NCI-H748 (cell line): ENCODE measurements at regions not wholly inside any gene's neighbourhood (a gene's known extent, or its start where the extent isn't known, plus 50 kb on each side); places are given as distances from the start of the nearest gene placed in this dataset.
A peak's percentile ranks its signal among the peaks of the same experiment; 100 is the strongest.
"Not testable (repeated sequence)": the region's sequence is repeated elsewhere in the genome, so short reads cannot be mapped to it uniquely, and the experiment has no call there.

ENCODE experiments used
- DNase-seq: peaks from one replicate; lab custom pipeline; 2025; ENCODE audit not compliant: unreplicated experiment; lab: John Stamatoyannopoulos, UW

DNA sequence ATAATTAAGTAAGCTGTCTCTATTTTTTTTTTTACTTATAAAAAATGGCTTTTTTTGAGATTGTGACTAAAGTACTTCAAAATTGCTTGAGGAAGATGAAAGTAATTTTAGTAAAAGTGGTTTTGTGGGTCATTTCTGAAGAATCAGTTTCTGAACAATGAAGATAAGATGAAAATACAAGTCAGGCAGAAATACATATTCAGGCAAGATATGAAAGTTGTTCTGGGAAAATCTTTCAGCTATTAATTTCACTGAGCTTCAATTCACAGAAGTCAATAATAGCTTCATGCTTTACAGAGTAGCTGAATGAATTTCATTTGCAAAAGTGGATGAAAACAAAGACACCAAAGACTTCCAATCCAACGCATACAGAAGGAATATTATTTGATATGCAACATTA lies 305.2 kb upstream of the ARSJ start:
- DNase-seq: no peak

DNA sequence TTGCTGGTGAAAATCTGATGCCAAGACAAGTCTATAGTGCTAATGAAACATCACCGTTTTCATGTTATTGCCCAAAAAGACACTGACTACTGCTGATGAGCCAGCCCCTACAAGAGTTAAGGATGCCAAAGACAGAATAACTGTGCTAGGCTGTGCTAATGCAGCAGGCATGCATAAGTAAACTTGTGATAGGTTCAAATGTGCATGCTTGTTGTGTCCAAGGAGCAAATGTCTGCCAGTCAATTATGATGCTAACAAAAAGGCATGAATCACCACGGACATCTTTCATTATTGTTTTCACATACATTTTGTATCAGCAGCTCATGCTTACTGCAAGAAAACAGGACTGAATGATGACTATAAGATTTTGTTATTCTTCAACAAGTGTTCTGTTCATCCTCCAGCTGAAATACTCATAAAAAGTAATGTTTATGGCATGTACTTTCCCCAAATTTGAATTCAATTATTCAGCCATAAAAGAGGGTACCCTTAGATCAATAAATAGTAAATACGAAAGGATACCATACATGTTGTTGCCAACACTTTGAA lies 306.9 kb upstream of the ARSJ start:
- no peak for DNase-seq

DNA sequence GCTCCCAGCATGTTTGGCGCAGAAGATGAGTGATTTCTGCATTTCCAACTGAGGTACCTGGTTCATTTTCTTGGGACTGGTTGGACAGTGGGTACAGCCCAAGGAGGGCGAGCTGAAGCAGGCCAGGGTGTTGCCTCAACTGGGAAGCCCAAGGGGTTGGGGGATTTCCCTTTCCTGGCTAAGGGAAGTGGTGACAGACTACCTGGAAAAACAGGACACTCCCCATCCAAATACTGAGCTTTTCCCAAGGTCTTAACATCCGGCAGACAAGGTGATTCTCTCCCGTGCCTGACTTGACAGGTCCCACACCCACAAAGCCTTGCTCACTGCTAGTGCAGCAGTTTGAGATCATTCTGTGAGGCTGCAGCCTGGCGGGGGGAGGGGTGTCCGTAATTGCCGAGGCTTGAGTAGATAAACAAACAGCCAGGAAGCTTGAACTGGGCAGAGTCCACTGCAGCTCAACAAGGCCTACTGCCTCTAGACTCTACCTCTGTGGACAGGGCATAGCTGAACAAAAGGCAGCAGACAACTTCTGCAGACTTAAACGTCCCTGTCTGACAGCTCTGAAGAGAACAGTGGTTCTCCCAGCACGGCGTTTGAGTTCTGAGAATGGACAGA lies 307.7 kb upstream of the ARSJ start:
- DNase-seq: peak; percentile 49

DNA sequence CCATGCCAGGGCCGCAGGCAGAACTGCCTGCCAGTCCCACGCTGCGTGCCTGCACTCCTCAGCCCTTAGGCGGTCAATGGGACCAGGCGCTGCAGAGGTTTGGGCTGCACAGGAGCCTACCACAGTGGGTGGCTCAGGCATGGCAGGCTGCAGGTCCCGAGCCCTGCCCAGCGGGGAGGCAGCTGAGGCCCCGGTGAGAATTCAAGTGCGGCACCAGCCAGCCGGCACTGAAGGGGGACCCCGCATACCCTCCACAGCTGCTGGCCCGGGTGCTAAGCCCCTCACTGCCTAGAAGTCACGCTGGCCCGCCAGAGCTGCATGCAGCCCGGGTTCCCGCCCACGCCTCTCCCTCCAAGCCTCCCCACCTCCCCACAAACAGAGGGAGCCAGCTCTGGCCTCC lies 302.5 kb upstream of the UGT8 start:
- no peak for DNase-seq

DNA sequence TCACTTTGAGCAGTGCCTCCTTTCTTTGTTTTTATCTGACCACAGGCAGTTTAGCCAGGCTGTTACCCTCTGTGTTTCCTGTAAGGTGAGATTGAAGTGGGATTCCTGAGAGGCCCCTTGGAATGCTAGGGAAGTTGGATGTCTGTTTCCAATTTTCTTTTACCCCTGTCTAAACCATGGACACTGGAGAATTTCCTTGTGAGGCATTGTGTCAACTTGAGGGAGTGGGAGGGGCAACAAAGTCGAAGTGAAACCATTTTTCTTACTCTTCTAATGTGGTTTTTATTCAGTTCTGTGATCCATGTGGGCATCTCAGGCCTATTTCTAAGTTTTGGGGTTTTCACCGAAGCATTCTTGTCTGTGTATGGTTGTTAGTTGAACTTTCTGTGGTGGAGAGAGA lies 296.1 kb upstream of the UGT8 start:
- DNase-seq: no peak

DNA sequence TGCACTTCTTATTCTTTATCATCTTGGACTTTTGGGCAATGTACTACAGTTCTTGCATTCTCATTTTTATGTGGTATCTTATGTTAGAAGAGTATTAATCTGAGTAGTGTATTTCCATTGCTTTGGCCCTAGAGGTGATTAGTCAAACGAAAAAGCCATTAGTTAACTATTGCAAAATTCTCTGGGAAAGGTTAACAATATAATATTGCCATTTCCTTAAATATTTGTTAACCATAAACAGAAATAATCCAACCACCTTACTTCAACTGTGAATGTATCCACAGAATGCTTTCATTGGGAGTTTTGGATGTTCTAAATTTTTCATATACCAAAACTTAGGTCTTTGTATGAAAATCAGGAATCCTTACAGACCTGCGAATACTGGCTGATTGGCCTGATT lies 294.6 kb upstream of the UGT8 start:
- no peak for DNase-seq

DNA sequence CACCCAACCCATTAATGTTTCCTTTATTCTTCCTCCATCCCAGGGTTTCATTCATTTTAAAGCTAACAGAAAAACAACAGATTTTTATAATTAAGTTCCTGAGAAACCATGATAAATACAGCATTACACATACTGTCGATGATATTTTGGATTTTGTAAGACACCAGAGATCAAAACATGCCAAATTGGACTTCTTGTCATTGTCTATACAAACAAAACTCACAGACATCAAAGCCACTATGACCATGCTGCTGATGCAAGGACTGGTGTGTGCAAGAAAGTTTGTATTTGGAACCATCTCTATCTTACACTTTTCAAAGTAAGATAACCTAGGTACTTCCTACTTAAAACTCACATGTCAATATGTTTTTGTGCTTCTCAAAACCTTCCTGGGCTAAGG lies 294.0 kb upstream of the UGT8 start:
- DNase-seq: no peak

DNA sequence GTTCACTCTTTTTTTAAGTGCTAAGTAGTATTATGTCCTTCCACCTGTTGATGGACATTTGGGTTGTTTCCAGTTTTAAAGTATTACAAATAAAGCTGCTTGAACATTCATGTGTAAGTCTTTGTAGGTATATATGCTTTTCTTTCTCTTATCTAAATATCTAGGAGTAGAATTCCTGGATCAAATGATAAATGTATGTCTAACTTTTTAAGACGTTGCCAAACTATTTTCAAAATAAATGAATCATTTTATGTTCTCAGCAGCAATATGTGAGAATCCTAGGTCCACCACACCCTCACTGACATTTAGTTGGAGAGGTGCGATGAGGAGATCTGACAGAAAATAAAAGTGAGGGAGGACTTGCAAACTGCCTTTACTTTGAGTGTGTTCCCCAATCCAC lies 291.7 kb upstream of the UGT8 start:
- DNase-seq: no peak

DNA sequence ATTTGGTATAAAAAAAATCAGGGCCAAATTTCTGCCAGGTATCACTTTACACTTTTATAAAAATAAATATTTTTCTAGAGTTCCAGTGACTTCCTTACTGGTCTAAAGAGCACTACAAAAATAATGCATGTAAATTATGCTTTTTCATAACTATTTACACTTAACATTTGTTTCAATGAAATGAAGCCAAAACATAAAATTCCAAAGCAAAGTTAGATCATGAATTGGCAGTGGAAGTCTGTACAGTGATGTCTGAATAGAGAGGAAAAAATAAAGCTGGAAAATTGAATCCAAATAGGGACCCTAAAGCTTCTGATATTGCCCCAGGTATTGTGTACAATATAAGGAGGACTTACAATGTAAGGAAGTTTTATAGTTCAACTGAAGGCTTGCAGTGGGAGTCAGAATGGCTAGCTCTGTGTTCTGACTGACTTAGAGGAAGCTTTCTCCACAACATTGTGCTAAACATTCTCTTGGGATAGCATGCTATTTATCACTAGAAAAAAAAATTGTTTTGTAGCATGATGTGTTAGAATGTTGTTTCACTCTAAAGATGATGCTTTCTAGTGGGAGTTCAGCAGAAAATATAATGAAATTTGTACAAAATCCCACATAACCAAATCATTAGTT lies 288.2 kb upstream of the UGT8 start:
- DNase-seq: no peak

DNA sequence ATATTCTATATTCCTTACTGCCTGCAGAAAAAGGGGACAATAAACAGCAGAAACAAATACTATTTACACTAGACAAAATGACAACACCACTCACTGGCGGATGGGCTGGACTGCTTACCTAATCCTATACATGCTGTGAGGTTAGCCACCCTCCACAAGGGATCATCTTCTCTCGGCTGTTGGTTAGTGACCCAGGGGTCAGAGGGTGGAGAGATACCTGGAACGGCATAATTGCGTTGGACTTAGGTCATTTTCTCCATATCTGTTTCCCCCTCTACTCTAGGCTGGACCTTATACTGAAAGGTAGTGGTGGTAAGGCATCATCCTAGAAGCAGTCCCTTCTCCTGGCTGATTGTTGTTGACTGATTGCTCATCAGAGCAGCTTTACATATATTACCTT lies 286.8 kb upstream of the UGT8 start:
- DNase-seq: peak; percentile 49

DNA sequence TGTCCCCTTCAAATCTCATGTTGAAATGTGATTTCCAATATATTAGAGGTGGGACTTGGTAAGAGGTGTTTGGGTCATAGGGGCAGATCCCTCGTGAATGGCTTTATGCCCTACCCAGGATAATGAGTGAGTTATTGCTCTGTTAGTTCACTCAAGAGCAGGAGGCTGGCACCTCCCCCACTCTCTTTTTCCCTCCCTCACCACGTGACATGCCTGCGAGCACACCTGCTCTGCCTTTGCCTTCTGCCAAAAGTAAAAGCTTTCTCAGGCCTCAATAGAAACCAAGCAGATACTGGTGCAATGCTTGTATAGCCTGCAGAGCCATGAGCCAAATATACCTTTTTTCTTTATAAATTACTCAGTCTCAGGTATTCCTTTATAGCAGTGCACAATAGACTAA lies 286.3 kb upstream of the UGT8 start:
- peak; percentile 76 for DNase-seq

DNA sequence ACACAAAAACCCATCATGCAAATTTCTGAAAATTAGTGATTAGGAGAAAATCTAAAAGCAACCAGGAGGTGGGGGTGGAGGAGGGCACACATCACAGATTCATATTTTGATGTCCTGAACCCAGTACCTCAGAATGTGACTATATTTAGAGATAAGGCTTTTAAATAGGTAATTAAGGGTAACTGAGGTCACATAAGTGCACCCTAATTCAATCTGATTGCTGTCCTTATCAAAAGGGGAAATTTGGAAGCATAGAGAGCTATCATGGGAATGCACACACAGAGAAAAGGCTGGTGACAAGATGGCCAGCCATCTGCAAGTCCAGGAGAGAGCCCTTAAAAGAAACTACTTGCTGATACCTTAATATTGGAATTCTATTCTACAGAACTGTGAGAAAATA lies 281.8 kb upstream of the UGT8 start:
- no peak for DNase-seq

DNA sequence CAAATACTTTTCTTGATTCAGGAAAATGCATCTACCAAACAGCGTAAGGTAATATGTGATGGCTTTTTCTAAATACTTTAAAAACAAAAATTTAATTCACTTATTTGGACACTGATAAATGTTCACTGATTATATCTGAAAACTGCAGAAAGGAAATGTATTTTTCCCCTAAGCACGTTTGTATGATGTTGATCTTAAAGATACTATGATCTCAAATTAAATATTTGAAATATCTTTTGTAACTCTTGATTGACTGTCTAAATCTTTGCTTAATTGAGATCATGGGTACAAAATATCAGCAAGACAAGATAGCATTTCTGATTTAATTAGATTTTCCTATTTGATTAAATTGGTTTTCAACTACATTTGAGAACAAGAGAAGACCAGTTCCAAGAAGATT lies 281.0 kb upstream of the UGT8 start:
- DNase-seq: no peak

DNA sequence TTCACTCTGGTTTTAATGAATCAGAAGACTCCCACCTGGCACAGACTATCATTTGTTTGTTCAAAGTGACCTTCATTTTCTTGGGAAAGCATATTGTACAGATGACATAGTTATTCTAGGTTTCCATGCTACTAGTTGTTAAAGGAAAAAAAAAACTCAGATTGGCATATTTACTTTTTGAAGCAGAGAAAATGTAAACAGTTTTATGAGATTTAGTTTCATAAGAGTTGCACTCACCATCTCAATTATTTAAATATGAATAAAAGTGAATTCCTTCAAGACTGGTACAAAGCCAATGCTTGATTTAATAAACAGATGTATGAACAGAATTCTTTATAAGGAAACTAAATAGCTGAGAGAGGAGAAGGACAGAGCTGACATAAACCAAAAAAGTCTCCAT lies 280.3 kb upstream of the UGT8 start:
- DNase-seq: no peak

DNA sequence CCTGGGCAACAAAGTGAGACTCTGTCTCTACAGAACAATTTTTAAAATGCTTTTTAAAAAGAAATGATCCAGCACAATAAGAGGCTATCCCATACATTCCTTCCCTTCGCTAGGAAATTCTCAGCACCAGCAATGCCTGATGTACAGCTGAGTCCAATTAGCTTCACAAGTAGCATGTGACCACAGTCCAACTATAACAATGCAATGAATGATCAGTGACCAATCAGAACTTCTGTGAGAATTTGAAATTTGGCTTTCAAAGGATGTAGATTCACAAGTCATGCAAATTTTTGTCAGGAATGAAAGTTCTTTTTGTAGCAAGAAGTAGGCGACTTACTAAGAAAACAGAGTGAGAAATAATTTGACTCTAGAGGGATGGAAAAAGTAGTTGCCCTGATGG lies 278.5 kb upstream of the UGT8 start:
- DNase-seq: no peak

DNA sequence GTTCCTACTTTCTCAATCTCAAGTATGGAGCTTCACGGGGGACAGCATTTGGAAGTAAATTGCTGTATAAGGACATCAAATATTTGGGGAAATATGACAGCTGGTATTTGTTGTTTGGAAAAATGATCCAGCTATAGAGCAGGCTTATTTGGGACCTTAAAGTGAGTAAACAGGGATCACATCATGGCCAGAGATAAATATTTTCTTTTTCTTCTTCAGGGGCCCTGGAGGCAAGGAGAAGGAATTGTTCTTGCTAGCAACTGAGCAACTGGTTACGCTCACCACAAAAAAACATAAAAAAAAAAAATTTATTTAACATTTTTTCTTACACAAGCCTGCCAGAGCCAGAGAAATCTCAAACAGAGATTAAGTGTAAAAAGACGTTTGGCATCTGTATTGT lies 277.2 kb upstream of the UGT8 start:
- no peak for DNase-seq

DNA sequence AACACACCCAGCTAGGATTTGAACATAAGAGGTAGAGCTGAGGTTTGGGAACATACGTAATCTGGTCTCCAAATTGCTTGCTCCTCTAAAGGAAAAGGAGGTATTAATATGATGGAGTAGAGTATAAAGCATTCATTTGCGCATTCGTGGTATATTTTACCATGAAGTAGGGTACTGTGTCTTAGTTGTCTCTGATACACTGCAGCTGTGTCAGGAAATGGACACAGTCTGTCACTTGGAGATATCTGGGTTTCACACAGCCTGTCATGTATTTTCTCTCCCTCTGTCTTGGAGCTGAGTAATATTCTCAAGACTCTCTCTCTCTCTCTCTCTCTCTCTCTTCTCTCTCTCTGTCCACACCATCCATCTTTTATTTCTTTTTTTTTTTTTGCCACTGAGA lies 274.8 kb upstream of the UGT8 start:
- no peak for DNase-seq

DNA sequence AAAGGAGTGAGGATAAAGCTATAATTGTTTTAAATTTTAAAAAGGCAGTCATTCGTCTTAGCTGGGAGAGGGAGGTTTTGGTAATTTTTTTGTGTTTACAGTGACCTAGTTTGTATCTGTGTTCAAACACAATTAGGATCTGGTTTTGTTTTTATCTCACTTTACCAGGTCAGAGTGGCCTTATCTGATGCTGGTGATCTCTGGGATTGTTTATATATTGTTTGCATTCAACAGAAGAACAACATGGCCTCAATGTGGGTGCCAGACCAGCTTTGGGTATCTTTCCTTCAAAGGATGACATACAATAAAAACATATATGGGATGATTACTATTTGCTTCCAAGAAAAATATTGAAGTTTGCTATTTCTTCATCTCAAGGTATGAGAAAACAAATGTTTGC lies 272.2 kb upstream of the UGT8 start:
- no peak for DNase-seq

DNA sequence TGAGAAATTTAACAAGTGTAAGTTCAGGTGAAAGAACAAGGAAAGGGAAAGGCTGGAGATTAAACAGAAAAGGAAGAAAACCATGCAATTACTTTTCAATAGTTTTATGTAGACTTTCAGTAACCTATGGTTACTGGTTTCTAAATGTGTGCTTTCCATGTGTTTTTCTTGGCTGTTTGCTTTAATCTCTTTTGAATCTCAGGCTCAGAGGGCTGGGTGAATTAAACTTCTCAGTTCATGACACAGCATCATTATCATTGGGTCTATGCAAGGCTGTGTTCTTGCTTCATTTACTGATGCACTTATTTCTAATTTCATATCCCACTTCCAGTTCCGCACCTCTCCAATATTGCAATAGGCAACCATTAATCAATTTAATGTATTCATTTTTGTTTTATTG lies 266.5 kb upstream of the UGT8 start:
- no peak for DNase-seq

DNA sequence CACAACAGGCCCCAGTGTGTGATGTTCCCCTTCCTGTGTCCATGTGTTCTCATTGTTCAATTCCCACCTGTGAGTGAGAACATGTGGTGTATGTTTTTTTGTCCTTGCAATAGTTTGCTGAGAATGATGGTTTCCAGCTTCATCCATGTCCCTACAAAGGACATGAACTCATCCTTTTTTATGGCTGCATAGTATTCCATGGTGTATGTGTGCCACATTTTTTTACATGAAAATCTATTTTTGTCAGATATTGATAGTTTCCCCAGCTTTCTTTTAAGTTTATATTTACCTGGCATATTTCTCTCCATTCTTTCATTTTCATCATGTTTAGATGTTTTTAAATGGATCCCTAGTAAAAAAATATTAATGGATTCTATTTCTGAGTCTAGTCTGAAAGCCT lies 264.2 kb upstream of the UGT8 start:
- not testable (repeated sequence) for DNase-seq

DNA sequence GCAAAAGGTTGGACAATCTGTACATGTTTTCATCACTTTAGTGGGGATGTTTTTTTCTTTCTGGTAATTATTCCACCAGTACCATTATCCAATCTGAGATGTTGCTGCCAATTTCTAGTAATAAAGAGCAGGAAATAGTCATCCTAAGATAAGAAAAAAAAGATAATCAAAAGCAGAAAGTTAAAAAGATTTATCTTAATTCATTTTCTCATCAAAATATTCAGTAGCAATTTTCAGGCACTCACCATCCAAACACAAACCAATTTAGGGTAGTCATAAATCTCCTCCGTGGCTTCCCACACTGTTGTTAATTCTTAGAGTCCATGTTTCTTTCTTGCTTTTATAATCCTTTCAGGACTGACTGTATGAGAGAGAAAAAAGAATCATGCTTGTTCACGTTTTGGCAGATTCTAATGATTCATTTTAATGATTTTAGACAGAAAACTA lies 263.7 kb upstream of the UGT8 start:
- DNase-seq: no peak

DNA sequence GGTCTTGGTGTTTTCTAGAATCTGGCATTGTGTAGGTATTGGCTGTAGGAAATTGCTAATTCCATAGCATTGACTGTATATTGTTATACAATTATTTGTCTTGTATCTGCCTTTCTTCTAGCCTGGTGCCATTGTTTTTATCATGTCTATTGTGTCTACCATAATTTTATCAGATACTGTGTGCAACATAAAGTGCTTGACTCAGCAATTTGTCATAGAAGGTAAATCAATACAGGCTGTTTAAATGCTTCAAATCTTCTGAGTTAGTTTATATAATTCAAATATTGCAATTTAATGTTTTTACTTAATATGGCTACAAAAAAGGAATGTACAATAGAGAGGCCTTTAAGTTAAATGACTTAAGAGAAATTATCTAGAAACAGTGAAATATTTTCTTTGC lies 263.3 kb upstream of the UGT8 start:
- DNase-seq: no peak

DNA sequence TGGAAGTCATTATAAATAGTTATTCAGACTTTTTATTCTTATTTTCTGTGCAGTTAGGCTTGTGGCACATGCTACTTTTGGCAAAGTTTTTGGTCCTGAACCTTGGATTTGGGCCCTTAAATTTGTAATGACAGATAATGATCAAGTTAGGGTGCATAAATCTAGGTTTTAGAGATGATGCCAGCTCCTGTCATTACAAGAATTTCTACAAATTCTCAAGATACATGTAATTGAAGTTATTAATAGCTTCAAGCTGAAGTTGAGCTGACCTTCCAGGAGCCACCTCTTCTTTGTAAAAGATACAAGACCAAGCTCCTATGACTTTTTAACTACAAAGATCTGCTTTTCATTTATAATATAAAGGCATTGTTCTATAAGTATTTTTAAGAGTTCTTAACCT lies 255.6 kb upstream of the UGT8 start:
- DNase-seq: no peak
